H1 (cell line): ENCODE measurements at regions not wholly inside any gene's neighbourhood (a gene's known extent, or its start where the extent isn't known, plus 50 kb on each side); places are given as distances from the start of the nearest gene placed in this dataset.

ENCODE experiments used
- CTCF ChIA-PET: fragments of 300-600 bp; sonication (Branson Sonifier 250); formaldehyde crosslinking; loops from one replicate; lab custom pipeline; 2021; ENCODE audit not compliant: partially characterized antibody; lab: Charles Lee
- POLR2A ChIA-PET: fragments of 300-600 bp; sonication (Branson Sonifier 250); formaldehyde crosslinking; loops from one replicate; lab custom pipeline; 2021; ENCODE audit warnings: inconsistent platforms; ENCODE audit not compliant: partially characterized antibody; lab: Charles Lee
- DNase-seq, 2 experiments: peaks; one replicate each; pipeline versions ENCODE4 v3.0.0 to v3.0.0-alpha.2; 2010 to 2022; ENCODE audit warnings: low spot score in 2 of 2, low read depth in 1 of 2, mixed read lengths in 1 of 2
- FAIRE-seq: peaks from 2 replicates; lab custom pipeline; 2011; peaks lifted over from hg19 to GRCh38; lab: Jason Lieb, UNC
- H2AFZ ChIP-seq: 2 replicates; pipeline ENCODE4 v1.8.1; 2012; ENCODE audit warnings: low read length, inconsistent platforms
- H2AK5ac ChIP-seq: 2 replicates; pipeline ENCODE4 v1.6.1; 2013; ENCODE audit warnings: low read depth, low read length
- H2BK120ac ChIP-seq: replicated peaks from 2 replicates; pipeline ENCODE3; 2013; ENCODE audit warnings: low read depth, low read length, inconsistent platforms
- H2BK12ac ChIP-seq: 2 replicates; pipeline ENCODE4 v1.6.1; 2013; ENCODE audit warnings: low read depth, low read length
- H2BK15ac ChIP-seq: 2 replicates; pipeline ENCODE4 v1.6.1; 2013; ENCODE audit warnings: low read length
- H2BK20ac ChIP-seq: 2 replicates; pipeline ENCODE4 v1.6.1; 2013; ENCODE audit warnings: low read length
- H2BK5ac ChIP-seq: 2 replicates; pipeline ENCODE4 v1.6.1; 2013; ENCODE audit warnings: low read depth, low read length
- H3K14ac ChIP-seq: 2 replicates; pipeline ENCODE4 v1.6.1; 2013; ENCODE audit warnings: inconsistent platforms; ENCODE audit not compliant: insufficient read length
- H3K18ac ChIP-seq: 2 replicates; pipeline ENCODE4 v1.6.1; 2013; ENCODE audit warnings: low read length; ENCODE audit errors: extremely low read depth
- H3K23ac ChIP-seq: 2 replicates; pipeline ENCODE4 v1.6.1; 2013; ENCODE audit warnings: inconsistent platforms; ENCODE audit not compliant: insufficient read length
- H3K23me2 ChIP-seq: 2 replicates; pipeline ENCODE4 v1.6.1; 2013; ENCODE audit warnings: low read depth, low read length
- H3K27ac ChIP-seq: 2 replicates; pipeline ENCODE4 v1.6.1; 2011; ENCODE audit warnings: low read depth, low read length, inconsistent platforms
- H3K27me3 ChIP-seq, 4 experiments: replicated peaks in 1 of 4; 1 replicate in 1 of 4; 2 replicates in 3 of 4; pipeline versions ENCODE4 v1.6.1 to v1.8.1; 2011 to 2013; ENCODE audit warnings: low read length in 3 of 4, mild to moderate bottlenecking in 3 of 4, inconsistent platforms in 2 of 4, mixed read lengths in 2 of 4, moderate library complexity in 1 of 4; ENCODE audit not compliant: control insufficient read depth in 3 of 4, insufficient read depth in 3 of 4; ENCODE audit errors: extremely low read depth in 1 of 4
- H3K36me3 ChIP-seq, 4 experiments: 2 replicates each; pipeline versions ENCODE4 v1.6.1 to v1.8.1; 2011 to 2013; ENCODE audit warnings: mild to moderate bottlenecking in 4 of 4, low read length in 3 of 4, moderate library complexity in 2 of 4, control low read depth in 1 of 4, inconsistent platforms in 1 of 4; ENCODE audit not compliant: insufficient read depth in 4 of 4, control insufficient read depth in 2 of 4
- H3K4ac ChIP-seq: replicated peaks from 2 replicates; pipeline ENCODE3; 2013; ENCODE audit warnings: low read length, low read depth, mixed read lengths, inconsistent platforms; ENCODE audit not compliant: insufficient read length
- H3K4me1 ChIP-seq, 4 experiments: replicated peaks in 1 of 4; 1 replicate in 1 of 4; 2 replicates in 3 of 4; pipeline versions ENCODE4 v1.6.1 to v1.8.1; 2011 to 2013; ENCODE audit warnings: low read length in 3 of 4, inconsistent platforms in 2 of 4, mixed read lengths in 1 of 4; ENCODE audit not compliant: insufficient read depth in 4 of 4, control insufficient read depth in 3 of 4
- H3K4me2 ChIP-seq, 2 experiments: 2 replicates each; pipeline versions ENCODE4 v1.6.1 to v1.8.1; 2011 to 2013; ENCODE audit warnings: low read depth in 2 of 2, low read length in 2 of 2, control low read depth in 1 of 2, inconsistent platforms in 1 of 2, mild to moderate bottlenecking in 1 of 2; ENCODE audit not compliant: insufficient read depth in 1 of 2
- H3K4me3 ChIP-seq, 4 experiments: fragments of 200-600, 300-600 bp in 1 of 4; sonication (generic), shearing (Covaris generic), sonication (Bioruptor Twin) in 1 of 4; 2 replicates each; pipeline versions ENCODE4 v1.5.1 to v1.8.1; 2011 to 2016; ENCODE audit warnings: low read length in 4 of 4, low read depth in 3 of 4, control low read depth in 2 of 4, inconsistent platforms in 2 of 4, mild to moderate bottlenecking in 2 of 4, mixed read lengths in 1 of 4, moderate library complexity in 1 of 4; ENCODE audit not compliant: insufficient read depth in 2 of 4; ENCODE audit errors: extremely low read depth in 1 of 4
- H3K56ac ChIP-seq: replicated peaks from 2 replicates; pipeline ENCODE3; 2013; ENCODE audit warnings: low read depth, mild to moderate bottlenecking, mixed read lengths, low read length, inconsistent platforms; ENCODE audit not compliant: insufficient read length
- H3K79me1 ChIP-seq: 2 replicates; pipeline ENCODE4 v1.6.1; 2013; ENCODE audit warnings: low read depth, low read length, control low read depth
- H3K79me2 ChIP-seq, 2 experiments: 2 replicates each; pipeline versions ENCODE4 v1.6.1 to v1.8.1; 2012 to 2013; ENCODE audit warnings: low read length in 2 of 2, mild to moderate bottlenecking in 2 of 2, inconsistent platforms in 1 of 2; ENCODE audit not compliant: insufficient read depth in 2 of 2, control insufficient read depth in 1 of 2
- H3K9ac ChIP-seq, 4 experiments: replicated peaks in 1 of 4; 1 replicate in 1 of 4; 2 replicates in 3 of 4; pipeline versions ENCODE4 v1.6.1 to v1.8.1; 2011 to 2013; ENCODE audit warnings: low read depth in 3 of 4, low read length in 3 of 4, control low read depth in 2 of 4, mild to moderate bottlenecking in 2 of 4, moderate library complexity in 2 of 4, inconsistent platforms in 1 of 4; ENCODE audit errors: extremely low read depth in 1 of 4
- H3K9me3 ChIP-seq, 2 experiments: 2 replicates each; pipeline versions ENCODE4 v1.6.1 to v1.8.1; 2012 to 2013; ENCODE audit warnings: mild to moderate bottlenecking in 2 of 2, moderate library complexity in 2 of 2, control low read depth in 1 of 2, inconsistent platforms in 1 of 2, low read depth in 1 of 2, low read length in 1 of 2, mixed read lengths in 1 of 2; ENCODE audit not compliant: insufficient read depth in 2 of 2
- H4K20me1 ChIP-seq, 2 experiments: replicated peaks in 1 of 2; 2 replicates each; pipeline versions ENCODE3 to v1.8.1; 2011 to 2013; ENCODE audit warnings: inconsistent platforms in 2 of 2, low read length in 2 of 2, mild to moderate bottlenecking in 1 of 2; ENCODE audit not compliant: insufficient read depth in 2 of 2, control insufficient read depth in 1 of 2
- H4K5ac ChIP-seq: 2 replicates; pipeline ENCODE4 v1.6.1; 2013; ENCODE audit warnings: low read length, low read depth, mixed read lengths, inconsistent platforms; ENCODE audit not compliant: insufficient read length
- H4K8ac ChIP-seq: 2 replicates; pipeline ENCODE4 v1.8.0; 2013; ENCODE audit warnings: mild to moderate bottlenecking, moderate library complexity, low read length, inconsistent platforms; ENCODE audit not compliant: insufficient read depth; ENCODE audit errors: extremely low read depth
- H4K91ac ChIP-seq: replicated peaks from 2 replicates; pipeline ENCODE3; 2013; ENCODE audit warnings: low read length, mixed read lengths, inconsistent platforms; ENCODE audit not compliant: insufficient read length
- CTBP2 ChIP-seq: IDR thresholded peaks from 2 replicates; pipeline ENCODE4 v1.7.0; 2011; ENCODE audit warnings: borderline replicate concordance, mild to moderate bottlenecking, moderate library complexity, mixed read lengths, low read length; ENCODE audit not compliant: insufficient read depth, insufficient read length
- POLR2A ChIP-seq, 2 experiments: IDR thresholded peaks; 1 replicate in 1 of 2; 2 replicates in 1 of 2; pipeline ENCODE4 v1.6.1; 2011; ENCODE audit warnings: low read depth in 2 of 2, low read length in 2 of 2, mild to moderate bottlenecking in 2 of 2; ENCODE audit errors: control extremely low read depth in 1 of 2
- SP1 ChIP-seq: IDR thresholded peaks from 2 replicates; pipeline ENCODE4 v1.6.1; 2011; ENCODE audit warnings: low read depth, low read length
- TAF1 ChIP-seq: IDR thresholded peaks from 2 replicates; pipeline ENCODE4 v1.6.1; 2011; ENCODE audit warnings: mild to moderate bottlenecking, low read depth, low read length
- WGBS, 2 experiments: shearing (Covaris generic) in 1 of 2; methylation state at CpG; one replicate each; pipeline versions ENCODE4 v1.1.6 to v1.1.7; 2013 to 2015; ENCODE audit warnings: low lambda C conversion rate in 2 of 2, mixed read lengths in 2 of 2, inconsistent platforms in 1 of 2, low coverage in 1 of 2, missing lambda C conversion rate in 1 of 2; ENCODE audit not compliant: insufficient replicate concordance in 2 of 2, insufficient coverage in 1 of 2, insufficient read length in 1 of 2; ENCODE audit errors: extremely low coverage in 1 of 2, missing lambda C conversion rate in 1 of 2; 5-methylcytosine and 5-hydroxymethylcytosine counted together

DNA sequence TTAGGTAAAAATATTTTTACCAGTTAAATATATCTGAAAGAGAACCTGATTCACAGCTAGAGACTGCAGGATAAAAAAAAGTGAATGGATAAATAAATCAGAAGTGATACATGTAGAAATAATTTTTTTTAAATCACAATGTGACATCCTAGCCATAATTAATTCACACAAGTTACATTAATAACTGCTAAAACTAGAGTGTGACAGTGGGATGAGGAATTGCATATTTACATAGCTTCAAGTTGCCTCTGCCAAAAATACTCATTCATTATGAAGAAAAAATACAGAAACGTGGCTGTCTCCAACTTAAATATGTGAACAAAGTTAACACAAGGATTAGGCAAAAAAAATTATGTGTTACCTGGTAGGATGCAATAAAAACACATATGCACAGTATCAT is 473.5 kb upstream of the SEMA3A start (continued):
- TF ChIP-seq SP1, result no peak
- TF ChIP-seq, all 59 proteins: peak for 0

DNA sequence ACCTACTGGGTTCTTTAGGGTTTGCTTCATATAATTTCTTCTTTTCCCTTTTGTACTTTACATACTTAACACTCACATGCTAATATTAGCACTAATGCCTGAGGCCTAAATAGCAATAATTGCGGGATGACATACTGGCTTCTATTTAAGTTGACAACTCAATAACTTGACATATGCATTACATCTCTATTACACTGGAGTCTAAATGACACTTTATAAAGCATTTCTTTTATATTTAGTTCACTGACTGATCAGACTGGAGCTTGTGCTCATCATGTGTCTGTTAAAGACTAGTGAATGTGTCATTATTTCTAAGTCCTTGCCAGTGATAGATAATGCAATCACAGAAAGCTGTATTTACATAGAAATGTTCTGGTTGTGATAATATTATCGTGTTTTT is 472.1 kb upstream of the SEMA3A start:
- H4K5ac ChIP-seq, result no peak overlapping the region
- H3K56ac ChIP-seq, result no peak overlapping the region
- FAIRE-seq (no peak), DNase-seq (no peak)
- H3K9ac ChIP-seq, result no peak overlapping the region
- H4K20me1 ChIP-seq, result no peaks in the 10 kb centered on the region
- H2AFZ ChIP-seq, result no peak overlapping the region
- no peak overlapping the region for H3K4me3 ChIP-seq
- H3K79me1 ChIP-seq, result no peaks in the 10 kb centered on the region
- H3K36me3 ChIP-seq, result no peaks in the 10 kb centered on the region
- ChIA-PET CTCF (no interaction called here), POLR2A (no interaction called here)
- H3K9me3 ChIP-seq, result no peaks in the 10 kb centered on the region
- H4K8ac ChIP-seq, result no peak overlapping the region
- no peaks in the 10 kb centered on the region; the same call in 1 of the 2 replicates for H3K23me2 ChIP-seq
- H3K14ac ChIP-seq, result no peak overlapping the region
- H3K79me2 ChIP-seq, result no peaks in the 10 kb centered on the region
- no peak overlapping the region for H2BK120ac ChIP-seq
- H4K91ac ChIP-seq, result no peak overlapping the region
- H2BK20ac ChIP-seq, result no peak overlapping the region
- H3K4me2 ChIP-seq, result no peak overlapping the region
- no peak overlapping the region for H3K27ac ChIP-seq
- WGBS, 2 experiments, result 89% methylated on average over 2 of the region's 2 CpGs; no CpG with 5 or more reads in 1 of the 2 experiments
- H2BK12ac ChIP-seq, result no peak overlapping the region
- no peak overlapping the region for H3K4ac ChIP-seq
- no peak overlapping the region for H2AK5ac ChIP-seq
- H3K18ac ChIP-seq, result no peak overlapping the region
- no peaks in the 10 kb centered on the region; a peak in 1 of 7 replicates for H3K4me1 ChIP-seq
- H2BK15ac ChIP-seq, result no peak overlapping the region
- H3K23ac ChIP-seq, result no peak overlapping the region
- H3K27me3 ChIP-seq, result no peaks in the 10 kb centered on the region
- no peak overlapping the region for H2BK5ac ChIP-seq
- TF ChIP-seq CTBP2 (no peak), POLR2A (IDR thresholded peaks at IDR 0.05; ENCODE audit: control extremely low read depth in 1 of 2, low read depth in 2 of 2, low read length in 2 of 2) (no peak), TAF1 (no peak)
